Duodenal mucosa (tissue), 2 donors: ENCODE measurements at regions not wholly inside any gene's neighbourhood (a gene's known extent, or its start where the extent isn't known, plus 50 kb on each side); places are given as distances from the start of the nearest gene placed in this dataset.

Experiments
- H3K27ac ChIP-seq: one replicate; pipeline ENCODE4 v1.7.0; 2013; ENCODE audit warnings: low read depth, low read length
- H3K27me3 ChIP-seq, 2 donors: one replicate each; pipeline ENCODE4 v1.7.0; 2013; ENCODE audit warnings: low read length in 2 of 2, control low read depth in 1 of 2; ENCODE audit not compliant: insufficient read depth in 2 of 2, control insufficient read depth in 1 of 2
- H3K36me3 ChIP-seq, 2 donors: one replicate each; pipeline ENCODE4 v1.7.0; 2013; ENCODE audit warnings: low read length in 2 of 2, control low read depth in 1 of 2; ENCODE audit not compliant: insufficient read depth in 2 of 2, control insufficient read depth in 1 of 2
- H3K4me1 ChIP-seq, 2 donors: one replicate each; pipeline ENCODE4 v1.7.0; 2013; ENCODE audit warnings: low read length in 2 of 2, control low read depth in 1 of 2; ENCODE audit not compliant: insufficient read depth in 2 of 2, control insufficient read depth in 1 of 2
- H3K4me3 ChIP-seq, 2 donors: one replicate each; pipeline ENCODE4 v1.7.0; 2013; ENCODE audit warnings: low read length in 2 of 2, low read depth in 1 of 2
- H3K9ac ChIP-seq, 2 donors: one replicate each; pipeline ENCODE4 v1.7.0; 2013; ENCODE audit warnings: low read length in 2 of 2, low read depth in 1 of 2
- H3K9me3 ChIP-seq, 2 donors: one replicate each; pipeline ENCODE4 v1.7.0; 2013; ENCODE audit warnings: low read length in 2 of 2, control low read depth in 1 of 2; ENCODE audit not compliant: control insufficient read depth in 1 of 2

- Histone ChIP-seq H3K9me3 (peaks cover 0 to 4% of the 10 kb centered on the region in 2 donors), H3K27ac (no peak overlapping the region), H3K9ac (no peak overlapping the region), H3K36me3 (no peaks in the 10 kb centered on the region), H3K4me3 (no peak overlapping the region), H3K27me3 (no peaks in the 10 kb centered on the region), H3K4me1 (no peaks in the 10 kb centered on the region)
Measured at GRCh38 chr6:48825501-48826151, 637.4 kb downstream of the MMUT start.

DNA sequence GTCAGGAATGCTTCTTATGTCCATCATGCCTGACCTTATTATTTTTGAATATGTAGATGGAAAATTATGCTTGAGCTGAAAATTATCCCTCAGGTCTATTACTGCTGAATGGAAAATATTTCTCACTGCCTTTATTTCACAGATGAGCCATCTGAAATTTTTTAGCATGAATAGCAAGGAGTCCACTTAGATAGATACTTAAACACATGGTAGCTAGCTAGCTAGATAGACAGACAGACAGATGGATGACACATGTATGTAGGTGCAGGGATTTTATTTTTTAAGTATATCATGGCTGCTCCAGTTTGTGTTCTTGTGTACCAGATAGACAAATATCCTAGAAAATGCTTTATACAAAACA lies 645.0 kb downstream of the MMUT start:
- H3K27ac ChIP-seq = no peak overlapping the region
- no peaks in the 10 kb centered on the region for H3K36me3 ChIP-seq
- no peak overlapping the region for H3K4me3 ChIP-seq
- H3K4me1 ChIP-seq = no peaks in the 10 kb centered on the region
- peaks cover 0 to 4% of the 10 kb centered on the region in 2 donors for H3K9me3 ChIP-seq
- H3K9ac ChIP-seq = no peak overlapping the region
- H3K27me3 ChIP-seq = no peaks in the 10 kb centered on the region

- Histone ChIP-seq H3K4me1 (no peaks in the 10 kb centered on the region), H3K36me3 (no peaks in the 10 kb centered on the region), H3K4me3 (no peak overlapping the region), H3K9me3 (peaks cover 0 to under 1% of the 10 kb centered on the region in 2 donors), H3K27me3 (no peaks in the 10 kb centered on the region), H3K27ac (no peak overlapping the region), H3K9ac (no peak overlapping the region)
Measured at GRCh38 chr6:48817333-48818051, 645.6 kb downstream of the MMUT start.

DNA sequence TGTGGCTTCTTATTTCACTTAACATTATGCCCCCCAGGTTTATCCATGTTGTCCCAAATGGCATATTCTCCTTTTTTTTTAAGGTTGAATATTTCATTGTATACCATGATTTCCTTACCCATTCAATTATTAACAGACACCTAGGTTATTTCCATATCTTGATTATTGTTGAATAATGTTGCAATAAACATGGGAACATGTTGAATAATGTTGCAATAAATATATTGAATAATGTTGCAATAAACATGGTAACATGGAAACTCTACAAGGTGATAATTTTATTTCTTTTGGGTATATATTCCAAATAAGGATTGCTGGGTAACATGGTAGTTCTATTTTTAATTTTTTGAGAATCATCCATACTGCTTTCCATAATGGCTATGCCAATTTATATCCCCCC lies 648.1 kb downstream of the MMUT start:
- H3K4me1 ChIP-seq = no peaks in the 10 kb centered on the region
- no peak overlapping the region for H3K27ac ChIP-seq
- no peaks in the 10 kb centered on the region for H3K9me3 ChIP-seq

DNA sequence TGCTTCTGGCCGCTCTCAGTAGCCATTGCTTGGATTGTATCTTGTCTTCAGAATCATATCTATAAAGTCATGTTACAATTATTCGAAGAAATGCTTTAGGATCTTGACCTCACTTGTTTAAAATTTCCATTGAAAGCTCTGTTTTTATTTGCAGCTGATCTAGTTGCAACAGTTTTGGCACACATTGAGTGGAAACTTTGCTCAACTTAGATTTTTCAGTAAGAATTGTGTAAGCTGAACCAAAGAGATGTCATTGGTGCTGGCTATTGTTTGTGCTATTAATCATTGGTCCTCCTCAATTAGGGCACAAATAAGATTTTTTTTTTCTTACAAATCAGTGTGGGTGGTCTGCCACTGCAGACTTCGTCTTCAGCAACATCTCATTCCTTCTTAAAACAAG lies 649.2 kb downstream of the MMUT start:
- H3K9me3 ChIP-seq = no peaks in the 10 kb centered on the region

More for the DNA sequence above, 648.1 kb downstream of the MMUT start:
- Histone ChIP-seq H3K36me3 (no peaks in the 10 kb centered on the region), H3K9ac (no peak overlapping the region), H3K27me3 (no peaks in the 10 kb centered on the region), H3K4me3 (no peak overlapping the region)

DNA sequence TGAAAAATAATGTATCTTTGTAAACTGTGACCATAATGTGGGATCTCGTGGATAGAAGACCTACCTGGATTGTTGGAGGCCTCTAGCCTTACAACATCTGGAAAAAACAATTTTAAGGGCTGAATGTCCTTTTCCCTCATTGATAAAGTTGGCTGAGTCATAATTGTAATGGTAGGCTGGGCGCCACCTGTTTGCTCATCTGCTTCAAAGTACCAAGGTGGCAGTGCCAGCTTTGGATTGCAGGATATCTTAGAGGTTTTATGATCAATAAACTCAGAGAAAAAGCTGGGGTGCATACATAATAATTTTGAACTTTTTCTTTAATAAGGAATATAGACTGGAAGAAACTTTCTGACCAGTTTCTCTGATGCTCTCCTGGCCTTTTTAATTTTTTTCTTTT lies 653.4 kb downstream of the MMUT start:
- no peaks in the 10 kb centered on the region for H3K4me1 ChIP-seq
- H3K27ac ChIP-seq = no peak overlapping the region
- H3K9ac ChIP-seq = no peak overlapping the region
- H3K4me3 ChIP-seq = no peak overlapping the region
- H3K36me3 ChIP-seq = no peaks in the 10 kb centered on the region
- no peaks in the 10 kb centered on the region for H3K27me3 ChIP-seq
- H3K9me3 ChIP-seq = no peaks in the 10 kb centered on the region

More for the DNA sequence above, 649.2 kb downstream of the MMUT start:
- H3K27me3 ChIP-seq = no peaks in the 10 kb centered on the region
- H3K36me3 ChIP-seq = no peaks in the 10 kb centered on the region
- H3K27ac ChIP-seq = no peak overlapping the region
- no peak overlapping the region for H3K4me3 ChIP-seq
- no peaks in the 10 kb centered on the region for H3K4me1 ChIP-seq
- H3K9ac ChIP-seq = no peak overlapping the region

DNA sequence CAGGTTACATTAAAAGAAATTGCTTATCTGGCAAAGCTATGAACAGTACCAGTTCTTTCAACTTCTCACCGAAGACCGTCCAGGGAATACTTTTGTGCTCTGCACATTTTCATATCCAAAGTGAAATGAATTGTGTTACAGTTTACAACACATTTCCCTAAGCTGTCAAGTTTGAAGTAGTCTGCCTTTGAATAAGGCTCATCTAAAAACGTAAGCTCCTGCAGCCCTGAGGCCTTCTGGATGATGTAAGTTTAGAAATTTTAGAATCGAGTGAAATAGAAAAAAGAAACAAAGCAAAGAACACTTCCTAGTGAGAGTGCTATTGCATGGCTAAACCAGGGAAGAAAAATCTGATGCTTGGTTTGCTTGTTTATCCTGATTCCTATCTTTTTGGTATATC lies 653.8 kb downstream of the MMUT start:
- no peaks in the 10 kb centered on the region for H3K27me3 ChIP-seq
- no peaks in the 10 kb centered on the region for H3K4me1 ChIP-seq
- H3K9me3 ChIP-seq = no peaks in the 10 kb centered on the region
- H3K4me3 ChIP-seq = no peak overlapping the region
- no peak overlapping the region for H3K9ac ChIP-seq
- no peak overlapping the region for H3K27ac ChIP-seq
- no peaks in the 10 kb centered on the region for H3K36me3 ChIP-seq

DNA sequence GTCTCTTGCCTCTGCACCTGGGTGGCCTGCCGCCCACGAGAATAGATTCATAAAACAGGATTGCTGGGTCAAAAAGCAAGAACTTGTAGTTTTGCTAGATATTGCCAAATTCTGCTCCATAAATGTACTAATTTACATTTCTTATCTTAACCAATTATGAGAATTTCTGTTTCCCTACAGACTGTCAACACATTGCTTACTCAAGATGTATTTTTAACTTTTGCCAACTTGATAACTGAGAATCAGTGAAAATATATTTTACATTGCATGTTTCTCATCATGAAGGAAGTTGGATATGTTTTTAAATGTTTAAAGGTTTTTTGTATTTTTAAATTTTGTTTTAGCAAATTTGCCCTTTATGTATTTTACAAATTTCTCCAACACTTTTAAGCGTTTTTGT lies 664.8 kb downstream of the MMUT start:
- Histone ChIP-seq H3K36me3 (no peaks in the 10 kb centered on the region), H3K4me1 (no peaks in the 10 kb centered on the region), H3K9me3 (no peaks in the 10 kb centered on the region), H3K27me3 (no peaks in the 10 kb centered on the region), H3K9ac (no peak overlapping the region), H3K27ac (no peak overlapping the region), H3K4me3 (no peak overlapping the region)

DNA sequence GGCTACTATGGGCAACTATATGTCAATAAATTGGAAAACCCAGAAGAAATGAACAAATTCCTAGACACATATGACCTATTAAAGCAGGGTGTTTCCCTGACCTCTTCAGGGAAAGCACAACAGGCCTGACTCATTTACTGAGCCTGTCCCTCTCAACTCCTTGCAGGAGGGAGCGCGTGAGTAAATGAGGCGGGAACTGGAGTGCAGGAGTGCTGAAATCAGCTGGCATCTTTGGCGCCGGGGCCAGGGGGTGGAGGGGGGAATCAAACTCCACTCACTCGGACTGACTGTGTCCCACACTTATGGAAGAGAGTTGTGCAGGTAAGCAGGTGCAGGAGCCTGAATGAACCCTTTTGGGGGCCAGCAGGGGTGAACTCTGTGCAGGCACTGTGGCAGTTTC lies 671.2 kb upstream of the PTCHD4 start:
- Histone ChIP-seq H3K9ac (no peak overlapping the region), H3K27me3 (no peaks in the 10 kb centered on the region)

DNA sequence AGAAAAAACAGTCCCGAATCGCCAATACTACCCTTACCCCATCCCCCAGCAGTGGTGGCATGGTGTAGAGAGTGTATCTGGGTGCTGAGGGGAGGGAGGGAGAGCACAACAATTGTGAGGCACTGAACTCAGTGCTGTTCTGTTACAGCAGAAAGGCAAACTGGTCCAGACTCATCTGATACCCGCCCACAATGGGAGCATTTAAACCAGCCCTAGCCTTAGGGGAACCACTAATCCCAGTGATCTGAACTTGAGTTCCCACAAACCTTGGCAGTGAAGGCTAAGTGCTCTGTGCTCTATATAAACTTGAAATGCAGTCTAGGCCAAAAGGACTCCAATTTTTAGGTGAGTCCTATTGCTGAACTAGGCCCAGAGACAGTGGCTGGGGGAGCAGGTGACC lies 666.4 kb upstream of the PTCHD4 start:
- no peaks in the 10 kb centered on the region for H3K27me3 ChIP-seq
- no peaks in the 10 kb centered on the region for H3K9me3 ChIP-seq
- H3K4me1 ChIP-seq = no peaks in the 10 kb centered on the region
- no peak overlapping the region for H3K9ac ChIP-seq
- H3K36me3 ChIP-seq = no peaks in the 10 kb centered on the region
- H3K27ac ChIP-seq = no peak overlapping the region
- H3K4me3 ChIP-seq = no peak overlapping the region

More for the DNA sequence above, 671.2 kb upstream of the PTCHD4 start:
- no peak overlapping the region for H3K27ac ChIP-seq
- H3K4me3 ChIP-seq = no peak overlapping the region
- no peaks in the 10 kb centered on the region for H3K4me1 ChIP-seq
- no peaks in the 10 kb centered on the region for H3K9me3 ChIP-seq
- H3K36me3 ChIP-seq = no peaks in the 10 kb centered on the region
